Sigmoid colon (tissue), 6 donors: ENCODE measurements at regions not wholly inside any gene's neighbourhood (a gene's known extent, or its start where the extent isn't known, plus 50 kb on each side); places are given as distances from the start of the nearest gene placed in this dataset.

Source experiments
- DNase-seq: peaks from one replicate; pipeline ENCODE4 v3.0.0-alpha.2; 2019
- H3K27ac ChIP-seq, 4 donors: fragments of 200-600 bp; sonication (generic); one replicate each; pipeline ENCODE4 v1.5.1; 2016 to 2019; ENCODE audit warnings: mild to moderate bottlenecking in 1 of 4
- H3K27me3 ChIP-seq, 3 donors: fragments of 200-600 bp; sonication (generic); one replicate each; pipeline ENCODE4 v1.5.1; 2019; ENCODE audit warnings: mild to moderate bottlenecking in 1 of 3
- H3K36me3 ChIP-seq, 4 donors: fragments of 200-600 bp; sonication (generic); one replicate each; pipeline ENCODE4 v1.5.1; 2016 to 2019
- H3K4me1 ChIP-seq, 4 donors: fragments of 200-600 bp; sonication (generic); one replicate each; pipeline ENCODE4 v1.5.1; 2017 to 2019
- H3K4me3 ChIP-seq, 4 donors: fragments of 200-600 bp; sonication (generic); one replicate each; pipeline ENCODE4 v1.5.1; 2017 to 2019; ENCODE audit warnings: mild to moderate bottlenecking in 2 of 4, moderate library complexity in 1 of 4
- H3K9me3 ChIP-seq, 4 donors: fragments of 200-600 bp in 3 of 4; sonication (generic) in 3 of 4; one replicate each; pipeline versions ENCODE4 v1.5.1 to v1.6.1; 2013 to 2019
- EP300 ChIP-seq, 4 donors: sonication (generic); formaldehyde crosslinking; IDR thresholded peaks; one replicate each; pipeline ENCODE4 v1.6.1; 2017; ENCODE audit warnings: antibody characterized with exemption in 4 of 4
- POLR2A ChIP-seq, 2 donors: fragments of 450-650 bp; IDR thresholded peaks; one replicate each; pipeline ENCODE4 v1.6.1; 2016; ENCODE audit warnings: antibody characterized with exemption in 2 of 2, mild to moderate bottlenecking in 2 of 2, moderate library complexity in 2 of 2
- POLR2AphosphoS5 ChIP-seq, 4 donors: sonication (generic); formaldehyde crosslinking; IDR thresholded peaks; one replicate each; pipeline ENCODE4 v1.6.1; 2017; ENCODE audit warnings: antibody characterized with exemption in 4 of 4
- WGBS, 2 donors: extraction: QIAGEN DNeasy Blood & Tissue Kit; methylation state at CpG; one replicate each; pipeline ENCODE4 v1.1.7; 2013; 5-methylcytosine and 5-hydroxymethylcytosine counted together
- intact Hi-C: fragments of 100-400 bp; cut with DNase I; formaldehyde crosslinking; loops from one replicate; pipeline ENCODE4 v1.15.1; 2023
- TF ChIP-seq, protein P1 (sequence below), 4 experiments: fragments of 450-650 bp in 3 of 4; fragments of 200-600 bp in 1 of 4; IDR thresholded peaks; one replicate each; pipeline ENCODE4 v1.5.1; 2016 to 2019; ENCODE audit warnings: antibody characterized with exemption in 4 of 4, mild to moderate bottlenecking in 3 of 4, moderate library complexity in 2 of 4
- donor health status: healthy with polysubstance abuse.
- donor health status: healthy.

DNA sequence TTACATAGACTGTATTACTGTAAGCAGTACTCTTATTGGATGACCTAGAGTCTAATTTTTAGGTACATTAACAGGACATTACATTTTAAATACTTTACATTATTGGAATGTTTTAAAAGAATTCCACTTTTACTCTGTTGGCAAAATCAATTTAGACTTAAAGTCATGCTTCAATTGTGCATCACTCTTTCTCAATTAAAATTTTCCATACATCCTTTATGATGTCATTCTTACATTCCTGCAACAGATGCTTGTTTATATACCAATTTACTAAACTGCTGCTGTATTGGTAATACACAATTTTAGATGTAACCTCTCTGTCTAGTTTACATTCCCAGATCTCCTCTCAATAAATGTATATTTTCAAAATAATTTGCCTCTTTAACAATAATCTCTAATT is 440.1 kb downstream of the ZEB2 start:
- intact Hi-C loops, result no loop called here
- no peak overlapping the region for H3K27ac ChIP-seq
- DNase-seq, result no peak
- no peaks in the 10 kb centered on the region for H3K27me3 ChIP-seq
- H3K4me3 ChIP-seq, result no peak overlapping the region
- H3K4me1 ChIP-seq, result peaks cover 0 to 8% (median 3%) of the 10 kb centered on the region in 4 donors
- H3K36me3 ChIP-seq, result no peaks in the 10 kb centered on the region
- H3K9me3 ChIP-seq, result no peaks in the 10 kb centered on the region
- TF ChIP-seq POLR2AphosphoS5 (IDR thresholded peaks at IDR 0.05) (no peak), POLR2A (IDR thresholded peaks at IDR 0.05) (no peak), EP300 (IDR thresholded peaks at IDR 0.05) (no peak)
- TF ChIP-seq, protein P1, sequence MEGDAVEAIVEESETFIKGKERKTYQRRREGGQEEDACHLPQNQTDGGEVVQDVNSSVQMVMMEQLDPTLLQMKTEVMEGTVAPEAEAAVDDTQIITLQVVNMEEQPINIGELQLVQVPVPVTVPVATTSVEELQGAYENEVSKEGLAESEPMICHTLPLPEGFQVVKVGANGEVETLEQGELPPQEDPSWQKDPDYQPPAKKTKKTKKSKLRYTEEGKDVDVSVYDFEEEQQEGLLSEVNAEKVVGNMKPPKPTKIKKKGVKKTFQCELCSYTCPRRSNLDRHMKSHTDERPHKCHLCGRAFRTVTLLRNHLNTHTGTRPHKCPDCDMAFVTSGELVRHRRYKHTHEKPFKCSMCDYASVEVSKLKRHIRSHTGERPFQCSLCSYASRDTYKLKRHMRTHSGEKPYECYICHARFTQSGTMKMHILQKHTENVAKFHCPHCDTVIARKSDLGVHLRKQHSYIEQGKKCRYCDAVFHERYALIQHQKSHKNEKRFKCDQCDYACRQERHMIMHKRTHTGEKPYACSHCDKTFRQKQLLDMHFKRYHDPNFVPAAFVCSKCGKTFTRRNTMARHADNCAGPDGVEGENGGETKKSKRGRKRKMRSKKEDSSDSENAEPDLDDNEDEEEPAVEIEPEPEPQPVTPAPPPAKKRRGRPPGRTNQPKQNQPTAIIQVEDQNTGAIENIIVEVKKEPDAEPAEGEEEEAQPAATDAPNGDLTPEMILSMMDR (IDR thresholded peaks at IDR 0.05), result no peak

DNA sequence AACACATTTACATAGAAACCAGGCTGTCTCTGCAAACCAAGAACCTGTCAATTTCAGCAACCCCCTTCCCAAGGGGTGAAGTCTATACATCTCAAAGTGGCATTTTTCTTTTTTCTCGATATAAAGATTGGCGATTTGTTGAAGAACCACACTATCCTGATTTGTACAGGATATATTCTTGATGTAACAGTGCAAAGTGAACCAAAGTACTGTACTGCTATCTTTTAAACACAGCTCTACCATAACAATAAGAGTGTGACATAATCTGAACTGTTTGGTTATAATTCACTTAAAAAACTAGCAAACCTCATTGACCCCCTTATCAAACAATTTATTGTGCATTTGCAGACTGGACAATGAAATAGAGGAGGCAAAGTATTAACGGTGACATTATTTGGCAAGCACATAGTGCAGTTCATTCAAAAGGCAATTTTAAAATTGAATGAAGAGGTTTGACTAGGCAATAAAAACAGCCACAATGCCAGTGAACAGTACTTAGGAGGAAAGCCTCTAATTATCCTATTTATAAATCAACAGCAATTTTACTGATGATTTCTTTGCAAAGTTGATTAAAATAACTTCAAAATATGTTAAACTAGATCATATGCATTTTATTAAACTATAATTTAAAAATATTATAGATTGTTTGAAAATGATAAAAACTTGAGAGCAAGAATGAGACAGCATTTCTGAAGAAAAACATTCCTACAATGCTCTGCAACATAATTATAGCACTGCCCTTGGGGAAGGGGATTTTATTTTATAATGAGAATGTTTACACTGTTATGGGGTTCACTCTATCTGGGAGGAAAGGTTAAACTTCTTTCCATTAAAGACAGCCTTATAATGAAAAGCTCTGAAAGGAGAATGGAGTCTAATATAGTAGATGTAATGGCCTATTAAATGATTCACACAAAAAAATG is 440.9 kb downstream of the ZEB2 start:
- H3K27me3 ChIP-seq, result no peaks in the 10 kb centered on the region
- TF ChIP-seq EP300 (IDR thresholded peaks at IDR 0.05), result no peak
- TF ChIP-seq POLR2A (IDR thresholded peaks at IDR 0.05), result no peak
- TF ChIP-seq, protein P1 (IDR thresholded peaks at IDR 0.05), result no peak
- TF ChIP-seq POLR2AphosphoS5 (IDR thresholded peaks at IDR 0.05), result no peak
- no peak for DNase-seq
- no peaks in the 10 kb centered on the region for H3K36me3 ChIP-seq
- no peak overlapping the region for H3K4me3 ChIP-seq
- H3K27ac ChIP-seq, result no peak overlapping the region
- no peaks in the 10 kb centered on the region for H3K9me3 ChIP-seq
- intact Hi-C loops, result no loop called here
- WGBS, 2 donors, result 80 to 86% methylated on average over 3 of the region's 3 CpGs
- peaks cover 0 to 8% (median 3%) of the 10 kb centered on the region in 4 donors for H3K4me1 ChIP-seq

DNA sequence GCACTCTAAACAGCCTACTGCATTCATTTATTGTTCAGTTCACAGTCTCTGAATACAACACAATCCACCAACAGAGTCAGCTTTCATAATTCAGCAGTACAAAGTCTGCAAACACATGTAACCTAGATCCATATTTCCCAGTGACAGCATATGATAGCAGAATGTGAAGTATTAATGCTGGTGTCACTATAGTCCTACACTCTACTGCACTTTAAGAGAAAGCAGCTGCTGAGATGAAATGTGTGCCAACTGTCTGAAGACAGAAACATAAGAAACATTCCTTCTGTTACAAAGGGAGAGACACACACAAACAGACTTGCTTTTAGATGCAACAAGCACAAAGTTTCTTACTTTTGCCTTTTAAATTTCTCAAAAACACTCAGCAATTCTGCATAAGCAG is 441.8 kb downstream of the ZEB2 start:
- no peak for DNase-seq
- TF ChIP-seq POLR2AphosphoS5 (IDR thresholded peaks at IDR 0.05), result peak in 2 of 4 donors; percentile 36 to 46
- TF ChIP-seq POLR2A (IDR thresholded peaks at IDR 0.05), result no peak
- no peak for TF ChIP-seq EP300 (IDR thresholded peaks at IDR 0.05)
- Histone ChIP-seq H3K27me3 (no peaks in the 10 kb centered on the region), H3K36me3 (no peaks in the 10 kb centered on the region), H3K4me3 (no peak overlapping the region), H3K9me3 (no peaks in the 10 kb centered on the region), H3K27ac (no peak overlapping the region), H3K4me1 (peaks cover 0 to 11% (median 3%) of the 10 kb centered on the region in 4 donors)
- intact Hi-C loops, result no loop called here

DNA sequence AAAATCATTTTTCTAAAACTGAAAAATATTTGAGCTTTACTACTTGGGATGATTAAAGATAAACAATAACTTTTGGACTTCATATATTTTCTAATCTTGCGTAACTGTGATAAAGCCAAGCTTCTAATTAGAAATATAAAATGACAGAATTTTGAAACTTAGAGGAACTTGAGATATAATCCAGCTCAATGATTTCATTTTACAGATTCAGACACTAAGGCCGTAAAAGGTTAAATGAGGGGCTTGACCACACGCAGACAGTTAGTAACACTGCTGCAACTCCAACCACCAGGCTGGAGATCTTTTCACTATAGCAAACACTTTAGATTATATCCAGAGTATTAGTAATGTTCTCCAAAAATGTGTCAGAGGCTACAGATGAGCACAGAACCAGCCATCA is 445.5 kb downstream of the ZEB2 start:
- no peak for DNase-seq
- no peak for TF ChIP-seq POLR2AphosphoS5 (IDR thresholded peaks at IDR 0.05)
- TF ChIP-seq, protein P1 (IDR thresholded peaks at IDR 0.05), result no peak
- TF ChIP-seq EP300 (IDR thresholded peaks at IDR 0.05), result no peak
- TF ChIP-seq POLR2A (IDR thresholded peaks at IDR 0.05), result no peak
- Histone ChIP-seq H3K36me3 (no peaks in the 10 kb centered on the region), H3K27me3 (no peaks in the 10 kb centered on the region), H3K4me1 (peaks cover 0 to 11% (median 3%) of the 10 kb centered on the region in 4 donors), H3K4me3 (no peak overlapping the region), H3K9me3 (no peaks in the 10 kb centered on the region), H3K27ac (no peak overlapping the region)
- 77 to 92% methylated on average over 3 of the region's 3 CpGs for WGBS, 2 donors
- intact Hi-C loops, result no loop called here

DNA sequence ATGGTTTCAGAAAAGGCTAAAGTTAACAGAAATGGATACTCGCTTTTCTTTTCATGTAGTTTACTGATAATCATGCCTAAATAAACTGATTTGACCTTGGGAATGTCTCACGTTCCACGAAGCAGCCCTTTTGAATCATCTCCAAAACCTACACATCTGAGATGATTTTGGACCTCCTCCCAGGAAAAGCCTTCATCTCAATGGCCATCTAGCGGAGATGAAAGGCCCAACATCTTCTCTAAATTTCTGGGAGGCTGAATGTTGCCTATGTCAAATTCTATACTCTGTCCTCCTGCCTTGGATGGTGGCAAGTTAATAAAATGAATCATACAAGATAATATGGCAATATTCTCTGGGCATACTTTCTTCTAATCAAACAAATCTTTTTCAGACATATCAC is 448.5 kb downstream of the ZEB2 start:
- Histone ChIP-seq H3K36me3 (no peaks in the 10 kb centered on the region), H3K9me3 (no peaks in the 10 kb centered on the region), H3K27ac (no peak overlapping the region), H3K4me1 (peaks cover 0 to 3% (median 0%) of the 10 kb centered on the region in 4 donors), H3K27me3 (no peaks in the 10 kb centered on the region), H3K4me3 (no peak overlapping the region)
- no peak for DNase-seq
- 84 to 87% methylated on average over 4 of the region's 4 CpGs for WGBS, 2 donors
- intact Hi-C loops, result no loop called here
- TF ChIP-seq POLR2AphosphoS5 (IDR thresholded peaks at IDR 0.05) (no peak), EP300 (IDR thresholded peaks at IDR 0.05) (no peak), POLR2A (IDR thresholded peaks at IDR 0.05) (no peak)
- TF ChIP-seq, protein P1 (IDR thresholded peaks at IDR 0.05), result no peak
